H1 (cell line): ENCODE measurements at regions not wholly inside any gene's neighbourhood (a gene's known extent, or its start where the extent isn't known, plus 50 kb on each side); places are given as distances from the start of the nearest gene placed in this dataset.

Experiments used
- TF ChIP-seq, protein P1 (sequence below), 3 experiments: IDR thresholded peaks; 1 replicate in 2 of 3; 2 replicates in 1 of 3; pipeline versions ENCODE4 v1.5.1 to v1.6.1; 2011; ENCODE audit warnings: low read length in 3 of 3, mild to moderate bottlenecking in 3 of 3, inconsistent platforms in 2 of 3, low read depth in 1 of 3, moderate library complexity in 1 of 3; ENCODE audit not compliant: insufficient read depth in 1 of 3; ENCODE audit errors: control extremely low read depth in 1 of 3

DNA sequence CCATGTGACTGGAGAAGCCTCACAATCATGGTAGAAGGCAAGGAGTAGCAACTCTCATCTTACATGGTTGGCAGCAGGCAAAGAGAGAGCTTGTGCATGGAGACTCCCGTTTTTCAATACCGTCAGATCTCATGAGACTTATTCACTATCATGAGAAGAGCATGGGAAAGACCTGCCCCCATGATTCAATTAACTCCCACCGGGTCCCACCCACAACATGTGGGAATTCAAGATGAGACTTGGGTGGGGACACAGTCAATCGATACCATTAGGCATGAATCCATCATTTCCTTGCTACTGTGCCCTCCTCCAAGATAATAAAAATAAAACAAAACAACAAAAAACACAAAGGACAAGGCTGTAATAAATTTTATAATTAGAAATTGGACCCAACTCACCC, 384.7 kb upstream of the MEIS2 start (continued):
- TF ChIP-seq, protein P1, sequence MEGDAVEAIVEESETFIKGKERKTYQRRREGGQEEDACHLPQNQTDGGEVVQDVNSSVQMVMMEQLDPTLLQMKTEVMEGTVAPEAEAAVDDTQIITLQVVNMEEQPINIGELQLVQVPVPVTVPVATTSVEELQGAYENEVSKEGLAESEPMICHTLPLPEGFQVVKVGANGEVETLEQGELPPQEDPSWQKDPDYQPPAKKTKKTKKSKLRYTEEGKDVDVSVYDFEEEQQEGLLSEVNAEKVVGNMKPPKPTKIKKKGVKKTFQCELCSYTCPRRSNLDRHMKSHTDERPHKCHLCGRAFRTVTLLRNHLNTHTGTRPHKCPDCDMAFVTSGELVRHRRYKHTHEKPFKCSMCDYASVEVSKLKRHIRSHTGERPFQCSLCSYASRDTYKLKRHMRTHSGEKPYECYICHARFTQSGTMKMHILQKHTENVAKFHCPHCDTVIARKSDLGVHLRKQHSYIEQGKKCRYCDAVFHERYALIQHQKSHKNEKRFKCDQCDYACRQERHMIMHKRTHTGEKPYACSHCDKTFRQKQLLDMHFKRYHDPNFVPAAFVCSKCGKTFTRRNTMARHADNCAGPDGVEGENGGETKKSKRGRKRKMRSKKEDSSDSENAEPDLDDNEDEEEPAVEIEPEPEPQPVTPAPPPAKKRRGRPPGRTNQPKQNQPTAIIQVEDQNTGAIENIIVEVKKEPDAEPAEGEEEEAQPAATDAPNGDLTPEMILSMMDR (IDR thresholded peaks at IDR 0.05; ENCODE audit: control extremely low read depth in 1 of 3, insufficient read depth in 1 of 3, low read depth in 1 of 3, low read length in 3 of 3): no peak
- TF ChIP-seq, all 59 proteins: peak for 0
